IMR-90 (cell line): ENCODE measurements at regions not wholly inside any gene's neighbourhood (a gene's known extent, or its start where the extent isn't known, plus 50 kb on each side); places are given as distances from the start of the nearest gene placed in this dataset.

Source experiments
- MAZ ChIP-seq: IDR thresholded peaks from 2 replicates; pipeline ENCODE4 v1.6.1; 2012; ENCODE audit warnings: low read depth, mild to moderate bottlenecking, low read length, improper control_type of control experiment, moderate library complexity, borderline replicate concordance
- TF ChIP-seq, protein P1 (sequence below): conservative IDR thresholded peaks from 2 replicates; pipeline ENCODE4 v1.5.1; 2012; ENCODE audit warnings: mild to moderate bottlenecking, low read depth, low read length, improper control_type of control experiment

- TF ChIP-seq, protein P1, sequence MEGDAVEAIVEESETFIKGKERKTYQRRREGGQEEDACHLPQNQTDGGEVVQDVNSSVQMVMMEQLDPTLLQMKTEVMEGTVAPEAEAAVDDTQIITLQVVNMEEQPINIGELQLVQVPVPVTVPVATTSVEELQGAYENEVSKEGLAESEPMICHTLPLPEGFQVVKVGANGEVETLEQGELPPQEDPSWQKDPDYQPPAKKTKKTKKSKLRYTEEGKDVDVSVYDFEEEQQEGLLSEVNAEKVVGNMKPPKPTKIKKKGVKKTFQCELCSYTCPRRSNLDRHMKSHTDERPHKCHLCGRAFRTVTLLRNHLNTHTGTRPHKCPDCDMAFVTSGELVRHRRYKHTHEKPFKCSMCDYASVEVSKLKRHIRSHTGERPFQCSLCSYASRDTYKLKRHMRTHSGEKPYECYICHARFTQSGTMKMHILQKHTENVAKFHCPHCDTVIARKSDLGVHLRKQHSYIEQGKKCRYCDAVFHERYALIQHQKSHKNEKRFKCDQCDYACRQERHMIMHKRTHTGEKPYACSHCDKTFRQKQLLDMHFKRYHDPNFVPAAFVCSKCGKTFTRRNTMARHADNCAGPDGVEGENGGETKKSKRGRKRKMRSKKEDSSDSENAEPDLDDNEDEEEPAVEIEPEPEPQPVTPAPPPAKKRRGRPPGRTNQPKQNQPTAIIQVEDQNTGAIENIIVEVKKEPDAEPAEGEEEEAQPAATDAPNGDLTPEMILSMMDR, result no peak
- no peak for TF ChIP-seq MAZ
Observed at GRCh38 chr1:238186887-238187574, 296.3 kb upstream of the ZP4 start.
